OCI-LY1 (cell line): ENCODE measurements at regions not wholly inside any gene's neighbourhood (a gene's known extent, or its start where the extent isn't known, plus 50 kb on each side); places are given as distances from the start of the nearest gene placed in this dataset.
"Not testable (repeated sequence)": the region's sequence is repeated elsewhere in the genome, so short reads cannot be mapped to it uniquely, and the experiment has no call there.

Experiments
- CTCF ChIP-seq: fragments of 200-600 bp; sonication (generic), shearing (Covaris generic); IDR thresholded peaks from 2 replicates; pipeline ENCODE4 v1.5.1; 2017; ENCODE audit warnings: mild to moderate bottlenecking, antibody characterized with exemption, low read length, moderate library complexity, mixed read lengths
- EZH2 ChIP-seq: fragments of 200-600 bp; sonication (generic), shearing (Covaris generic); IDR thresholded peaks from 2 replicates; pipeline ENCODE4 v1.8.0; 2017; ENCODE audit warnings: borderline replicate concordance, mixed run types, mild to moderate bottlenecking, antibody characterized with exemption, low read length, moderate library complexity, mixed read lengths

- not testable (repeated sequence) for TF ChIP-seq CTCF, EZH2
These were observed 170.4 kb downstream of the LAT start for GRCh38 chr16:29155131-29155865.
